PC-9 (cell line): ENCODE measurements at regions not wholly inside any gene's neighbourhood (a gene's known extent, or its start where the extent isn't known, plus 50 kb on each side); places are given as distances from the start of the nearest gene placed in this dataset.

Experiments used
- CTCF ChIP-seq: fragments of 200-600 bp; sonication (generic); conservative IDR thresholded peaks from 2 replicates; pipeline ENCODE4 v1.6.1; 2017; ENCODE audit warnings: mixed run types, antibody characterized with exemption, mild to moderate bottlenecking, moderate library complexity
- EZH2 ChIP-seq: fragments of 200-600 bp; sonication (generic); IDR thresholded peaks from 2 replicates; pipeline ENCODE4 v1.8.0; 2017; ENCODE audit warnings: antibody characterized with exemption, low read depth

GRCh38 chr3:30156586-30157498 is 449.6 kb upstream of the TGFBR2 start:
- TF ChIP-seq CTCF: no peak
- no peak for TF ChIP-seq EZH2
